HepG2 (cell line): ENCODE measurements at regions not wholly inside any gene's neighbourhood (a gene's known extent, or its start where the extent isn't known, plus 50 kb on each side); places are given as distances from the start of the nearest gene placed in this dataset.

Source experiments
- CEBPB ChIP-seq: IDR thresholded peaks from 2 replicates; pipeline ENCODE4 v1.6.1; 2011; ENCODE audit warnings: low read depth, low read length, improper control_type of control experiment, borderline replicate concordance
- EEA1 ChIP-seq: sonication (generic); formaldehyde crosslinking; IDR thresholded peaks from 2 replicates; pipeline ENCODE4 v1.5.1; 2020; ENCODE audit warnings: mild to moderate bottlenecking, missing genetic modification reagents, borderline replicate concordance
- RNF2 ChIP-seq: fragments of 450-650 bp; conservative IDR thresholded peaks from 2 replicates; pipeline ENCODE4 v1.6.1; 2016; ENCODE audit warnings: low read depth
- SOX13 ChIP-seq, 3 experiments: fragments of 450-650 bp in 1 of 3; sonication (generic) in 1 of 3; formaldehyde crosslinking in 1 of 3; IDR thresholded peaks in 2 of 3; conservative IDR thresholded peaks in 1 of 3; 2 replicates each; pipeline versions ENCODE4 v1.5.0 to v1.6.1; 2016 to 2020; ENCODE audit warnings: antibody characterized with exemption in 1 of 3, mild to moderate bottlenecking in 1 of 3, missing compliant biosample characterization in 1 of 3, missing genetic modification reagents in 1 of 3, moderate library complexity in 1 of 3
- TBP ChIP-seq: sonication (generic); formaldehyde crosslinking; IDR thresholded peaks from 2 replicates; pipeline ENCODE4 v1.5.0; 2020; ENCODE audit warnings: missing genetic modification reagents
- ZNF232 ChIP-seq: sonication (generic); formaldehyde crosslinking; IDR thresholded peaks from 2 replicates; pipeline ENCODE4 v1.4.0; 2020; ENCODE audit warnings: missing genetic modification reagents, borderline replicate concordance
- TF ChIP-seq, protein P1 (sequence below): sonication (generic); formaldehyde crosslinking; IDR thresholded peaks from 2 replicates; pipeline ENCODE4 v1.5.0; 2020; ENCODE audit warnings: mild to moderate bottlenecking, missing genetic modification reagents, moderate library complexity

DNA sequence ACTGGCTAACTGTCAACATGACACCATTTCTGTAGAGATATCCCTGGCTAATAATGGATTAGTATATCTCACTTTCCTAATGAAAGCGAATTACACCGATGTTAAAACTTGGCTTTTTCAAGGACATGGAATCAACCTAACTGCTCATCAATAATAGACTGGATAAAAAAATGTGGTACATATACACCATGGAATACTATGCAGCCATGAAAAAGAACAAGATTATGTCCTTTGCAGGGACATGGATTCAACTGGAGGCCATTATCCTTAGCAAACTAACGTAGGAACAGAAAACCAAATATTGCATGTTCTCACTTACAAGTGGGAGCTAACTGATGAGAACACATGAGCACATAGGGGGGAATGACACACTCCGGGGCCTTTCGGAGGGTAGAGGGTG is 62.6 kb downstream of the ZIC1 start:
- TF ChIP-seq TBP = no peak
- TF ChIP-seq, protein P1, sequence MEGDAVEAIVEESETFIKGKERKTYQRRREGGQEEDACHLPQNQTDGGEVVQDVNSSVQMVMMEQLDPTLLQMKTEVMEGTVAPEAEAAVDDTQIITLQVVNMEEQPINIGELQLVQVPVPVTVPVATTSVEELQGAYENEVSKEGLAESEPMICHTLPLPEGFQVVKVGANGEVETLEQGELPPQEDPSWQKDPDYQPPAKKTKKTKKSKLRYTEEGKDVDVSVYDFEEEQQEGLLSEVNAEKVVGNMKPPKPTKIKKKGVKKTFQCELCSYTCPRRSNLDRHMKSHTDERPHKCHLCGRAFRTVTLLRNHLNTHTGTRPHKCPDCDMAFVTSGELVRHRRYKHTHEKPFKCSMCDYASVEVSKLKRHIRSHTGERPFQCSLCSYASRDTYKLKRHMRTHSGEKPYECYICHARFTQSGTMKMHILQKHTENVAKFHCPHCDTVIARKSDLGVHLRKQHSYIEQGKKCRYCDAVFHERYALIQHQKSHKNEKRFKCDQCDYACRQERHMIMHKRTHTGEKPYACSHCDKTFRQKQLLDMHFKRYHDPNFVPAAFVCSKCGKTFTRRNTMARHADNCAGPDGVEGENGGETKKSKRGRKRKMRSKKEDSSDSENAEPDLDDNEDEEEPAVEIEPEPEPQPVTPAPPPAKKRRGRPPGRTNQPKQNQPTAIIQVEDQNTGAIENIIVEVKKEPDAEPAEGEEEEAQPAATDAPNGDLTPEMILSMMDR (CRISPR knock-in tag) = no peak
- TF ChIP-seq RNF2 = no peak
- no peak for TF ChIP-seq CEBPB
- no peak for TF ChIP-seq SOX13 (IDR thresholded peaks at IDR 0.05)
- no peak for TF ChIP-seq SOX13 (CRISPR knock-in tag; conservative IDR thresholded peaks at IDR 0.05 in 1 of 2, IDR thresholded peaks at IDR 0.05 in 1 of 2)
- TF ChIP-seq ZNF232 (CRISPR knock-in tag) = no peak
- no peak for TF ChIP-seq EEA1 (CRISPR knock-in tag)
